Right atrium auricular region (tissue), 2 donors: ENCODE measurements at regions not wholly inside any gene's neighbourhood (a gene's known extent, or its start where the extent isn't known, plus 50 kb on each side); places are given as distances from the start of the nearest gene placed in this dataset.
A peak's percentile ranks its signal among the peaks of the same experiment; 100 is the strongest.

Experiments
- DNase-seq: peaks from one replicate; pipeline ENCODE4 v3.0.0-alpha.2; 2019; ENCODE audit warnings: low spot score
- H3K27ac ChIP-seq, 2 donors: fragments of 200-600 bp; sonication (generic); 1 replicate in 1 of 2; 2 replicates in 1 of 2; pipeline ENCODE4 v1.5.1; 2016 to 2019
- H3K27me3 ChIP-seq, 2 donors: fragments of 200-600 bp; sonication (generic); one replicate each; pipeline versions ENCODE4 v1.5.1 to v1.6.0; 2017 to 2019
- H3K36me3 ChIP-seq: fragments of 200-600 bp; sonication (generic); one replicate; pipeline ENCODE4 v1.5.1; 2016
- H3K4me1 ChIP-seq, 2 donors: fragments of 200-600 bp; sonication (generic); one replicate each; pipeline versions ENCODE4 v1.5.1 to v1.6.0; 2017 to 2019
- H3K4me3 ChIP-seq, 2 donors: fragments of 200-600 bp; sonication (generic); 1 replicate in 1 of 2; 2 replicates in 1 of 2; pipeline ENCODE4 v1.5.1; 2017 to 2019; ENCODE audit warnings: mild to moderate bottlenecking in 1 of 2, moderate library complexity in 1 of 2
- H3K9me3 ChIP-seq, 2 donors: fragments of 200-600 bp; sonication (generic); one replicate each; pipeline ENCODE4 v1.5.1; 2019
- TF ChIP-seq, protein P1 (sequence below), 2 donors: fragments of 200-600 bp; sonication (generic); IDR thresholded peaks; one replicate each; pipeline ENCODE4 v1.5.1; 2019; ENCODE audit warnings: antibody characterized with exemption in 2 of 2

DNA sequence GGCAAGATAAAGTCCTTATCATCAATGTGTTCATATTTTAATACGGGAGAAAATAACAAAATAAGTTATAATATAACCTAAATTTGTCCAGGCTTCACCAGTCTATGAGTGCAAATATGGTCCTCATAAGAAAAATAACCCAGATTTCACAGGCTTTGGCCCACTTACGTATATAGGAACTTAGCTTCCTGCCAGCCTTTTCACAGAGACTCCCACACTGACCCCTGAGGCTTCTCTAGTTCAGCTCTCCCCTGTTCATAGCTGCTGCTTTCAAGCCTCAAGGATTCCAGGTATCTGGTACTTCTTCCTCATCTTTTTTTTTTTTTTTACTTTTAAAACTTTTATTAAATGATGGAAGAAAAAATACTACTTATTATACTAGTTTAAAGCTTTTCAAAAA, 74.9 kb upstream of the PELI1 start:
- Histone ChIP-seq H3K4me1 (peaks cover 0 to 31% of the 10 kb centered on the region in 2 donors), H3K27ac (no peak overlapping the region), H3K4me3 (no peak overlapping the region), H3K27me3 (no peaks in the 10 kb centered on the region), H3K36me3 (no peaks in the 10 kb centered on the region), H3K9me3 (no peaks in the 10 kb centered on the region)
- DNase-seq: no peak
- TF ChIP-seq, protein P1, sequence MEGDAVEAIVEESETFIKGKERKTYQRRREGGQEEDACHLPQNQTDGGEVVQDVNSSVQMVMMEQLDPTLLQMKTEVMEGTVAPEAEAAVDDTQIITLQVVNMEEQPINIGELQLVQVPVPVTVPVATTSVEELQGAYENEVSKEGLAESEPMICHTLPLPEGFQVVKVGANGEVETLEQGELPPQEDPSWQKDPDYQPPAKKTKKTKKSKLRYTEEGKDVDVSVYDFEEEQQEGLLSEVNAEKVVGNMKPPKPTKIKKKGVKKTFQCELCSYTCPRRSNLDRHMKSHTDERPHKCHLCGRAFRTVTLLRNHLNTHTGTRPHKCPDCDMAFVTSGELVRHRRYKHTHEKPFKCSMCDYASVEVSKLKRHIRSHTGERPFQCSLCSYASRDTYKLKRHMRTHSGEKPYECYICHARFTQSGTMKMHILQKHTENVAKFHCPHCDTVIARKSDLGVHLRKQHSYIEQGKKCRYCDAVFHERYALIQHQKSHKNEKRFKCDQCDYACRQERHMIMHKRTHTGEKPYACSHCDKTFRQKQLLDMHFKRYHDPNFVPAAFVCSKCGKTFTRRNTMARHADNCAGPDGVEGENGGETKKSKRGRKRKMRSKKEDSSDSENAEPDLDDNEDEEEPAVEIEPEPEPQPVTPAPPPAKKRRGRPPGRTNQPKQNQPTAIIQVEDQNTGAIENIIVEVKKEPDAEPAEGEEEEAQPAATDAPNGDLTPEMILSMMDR (IDR thresholded peaks at IDR 0.05): no peak

DNA sequence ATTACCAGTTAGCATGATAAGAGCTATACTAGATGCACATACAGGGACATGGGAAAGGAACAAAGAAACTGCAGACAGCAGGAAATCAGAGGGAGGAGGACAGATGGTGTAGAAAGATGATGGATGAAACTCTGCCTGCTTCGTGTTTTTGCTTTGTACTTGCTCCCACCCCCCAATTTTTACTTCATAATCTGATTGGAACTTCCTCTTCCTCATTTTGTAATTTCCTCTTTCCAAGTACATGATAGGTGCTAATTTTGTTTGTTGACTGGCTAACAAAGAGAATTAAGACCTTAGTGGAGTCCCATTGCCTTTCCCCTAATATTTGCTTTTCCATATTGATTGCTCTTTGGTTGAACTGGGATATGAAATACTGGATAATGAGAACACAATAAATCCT, 76.0 kb upstream of the PELI1 start:
- no peak overlapping the region for H3K4me3 ChIP-seq
- peaks cover 0 to 23% of the 10 kb centered on the region in 2 donors for H3K4me1 ChIP-seq
- no peaks in the 10 kb centered on the region for H3K9me3 ChIP-seq
- H3K27ac ChIP-seq: no peak overlapping the region
- no peaks in the 10 kb centered on the region for H3K36me3 ChIP-seq
- DNase-seq: no peak
- TF ChIP-seq, protein P1 (IDR thresholded peaks at IDR 0.05): no peak
- no peaks in the 10 kb centered on the region for H3K27me3 ChIP-seq

DNA sequence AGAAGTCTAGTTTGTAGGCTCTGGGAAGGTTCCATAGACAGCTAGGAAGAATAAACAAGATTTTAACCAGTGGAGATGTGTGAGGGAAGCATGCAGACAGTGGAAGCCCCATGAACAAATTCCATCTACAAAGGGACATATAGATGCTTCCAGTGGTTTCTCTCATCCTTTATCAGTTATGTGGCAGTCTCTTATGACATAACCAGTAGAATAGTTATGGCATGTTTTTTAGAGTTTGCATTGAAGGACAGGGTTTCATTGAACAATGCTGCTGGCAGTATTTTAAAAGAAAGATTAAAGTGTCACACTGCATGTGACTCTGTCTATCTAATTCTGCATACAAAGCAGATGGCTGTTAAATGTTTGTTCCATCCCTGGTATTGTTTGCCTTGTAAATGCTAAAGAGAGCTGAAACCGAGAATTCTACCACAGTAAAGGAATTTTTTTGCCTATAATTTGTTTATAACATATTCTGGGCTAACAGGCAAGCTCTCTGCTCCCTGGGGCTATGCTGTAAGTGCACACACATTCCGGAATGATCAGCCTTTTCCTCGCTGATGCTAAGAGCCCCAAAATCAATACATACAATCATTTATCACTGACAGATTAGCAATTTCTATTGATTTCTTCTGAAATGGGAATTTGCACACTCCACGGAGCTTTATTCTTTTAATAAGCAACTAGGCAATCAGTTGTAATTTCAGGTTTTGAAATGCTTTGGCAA, 76.8 kb upstream of the PELI1 start:
- Histone ChIP-seq H3K9me3 (no peaks in the 10 kb centered on the region), H3K36me3 (no peaks in the 10 kb centered on the region), H3K4me1 (peaks cover 0 to 23% of the 10 kb centered on the region in 2 donors), H3K4me3 (no peak overlapping the region), H3K27ac (no peak overlapping the region), H3K27me3 (no peaks in the 10 kb centered on the region)
- TF ChIP-seq, protein P1 (IDR thresholded peaks at IDR 0.05): no peak
- no peak for DNase-seq

DNA sequence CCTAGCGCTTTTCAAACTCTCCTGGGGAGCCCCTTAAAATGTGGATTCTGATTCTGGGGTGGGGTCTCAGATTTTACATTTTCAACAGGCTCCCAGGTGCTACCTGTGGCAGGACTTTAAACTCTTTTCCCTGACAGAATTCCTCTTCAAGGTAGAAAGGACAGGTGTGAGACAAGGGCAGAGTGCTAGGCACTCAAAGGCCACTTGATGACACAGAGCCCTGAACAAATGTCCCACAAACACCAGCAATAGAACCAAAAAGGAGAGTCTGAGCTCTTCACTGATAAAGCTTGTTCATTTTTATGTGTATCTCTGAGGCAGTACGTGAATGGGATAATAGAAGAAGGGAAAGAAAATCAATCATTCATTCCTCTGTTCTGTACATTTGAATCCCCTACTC, 77.7 kb upstream of the PELI1 start:
- Histone ChIP-seq H3K4me3 (no peak overlapping the region), H3K27ac (no peak overlapping the region), H3K27me3 (no peaks in the 10 kb centered on the region), H3K9me3 (no peaks in the 10 kb centered on the region), H3K4me1 (peaks cover 0 to 23% of the 10 kb centered on the region in 2 donors), H3K36me3 (no peaks in the 10 kb centered on the region)
- TF ChIP-seq, protein P1 (IDR thresholded peaks at IDR 0.05): no peak
- DNase-seq: no peak

DNA sequence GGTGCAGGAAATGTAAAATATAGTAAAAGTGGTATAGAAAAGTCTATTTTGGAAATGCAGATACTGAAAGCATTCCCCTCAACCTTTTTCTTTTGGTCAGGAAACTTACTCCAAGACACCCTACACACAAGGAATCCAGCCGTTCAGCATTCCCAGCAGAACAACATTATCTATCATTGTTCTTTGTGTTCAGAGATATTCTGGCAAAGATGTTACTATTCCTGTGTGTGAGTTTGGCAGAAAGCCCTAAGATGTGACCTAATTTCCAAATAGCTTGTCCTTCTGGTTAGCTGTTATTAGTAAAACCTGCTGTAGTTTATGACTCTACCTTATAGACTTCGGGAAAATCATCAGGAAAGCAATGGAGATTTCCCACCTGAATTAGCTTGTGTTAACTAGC, 78.1 kb upstream of the PELI1 start:
- Histone ChIP-seq H3K4me3 (no peak overlapping the region), H3K4me1 (peaks cover 0 to 23% of the 10 kb centered on the region in 2 donors), H3K27ac (peak overlapping the region; percentile 19 to 31), H3K27me3 (no peaks in the 10 kb centered on the region), H3K9me3 (no peaks in the 10 kb centered on the region), H3K36me3 (no peaks in the 10 kb centered on the region)
- TF ChIP-seq, protein P1 (IDR thresholded peaks at IDR 0.05): no peak
- no peak for DNase-seq

DNA sequence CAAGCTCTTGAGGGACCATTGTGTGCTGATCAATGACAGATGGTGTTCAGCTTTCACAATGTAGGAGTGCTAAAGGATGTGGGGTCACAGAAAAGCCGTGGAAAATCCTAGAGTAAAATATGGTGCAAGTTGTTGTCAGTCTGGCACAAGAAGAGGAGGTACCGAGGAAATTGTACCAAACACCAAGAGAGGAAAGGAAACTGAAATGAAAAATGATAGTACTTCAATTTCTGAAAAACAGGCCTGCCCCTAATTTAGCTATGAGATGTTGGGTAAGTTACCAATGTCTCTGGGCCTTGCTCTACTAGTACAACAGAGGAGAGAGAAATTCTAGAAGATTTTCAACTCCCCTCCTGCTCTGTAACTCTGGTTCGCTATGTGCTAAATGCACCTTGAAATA, 78.8 kb upstream of the PELI1 start:
- Histone ChIP-seq H3K9me3 (no peaks in the 10 kb centered on the region), H3K27me3 (no peaks in the 10 kb centered on the region), H3K27ac (peak overlapping the region in 1 of 2 donors; percentile 31), H3K4me1 (peaks cover 0 to 28% of the 10 kb centered on the region in 2 donors), H3K4me3 (no peak overlapping the region), H3K36me3 (no peaks in the 10 kb centered on the region)
- TF ChIP-seq, protein P1 (IDR thresholded peaks at IDR 0.05): no peak
- no peak for DNase-seq
